HCT116 (cell line): ENCODE measurements at regions not wholly inside any gene's neighbourhood (a gene's known extent, or its start where the extent isn't known, plus 50 kb on each side); places are given as distances from the start of the nearest gene placed in this dataset.
"Not testable (repeated sequence)": the region's sequence is repeated elsewhere in the genome, so short reads cannot be mapped to it uniquely, and the experiment has no call there.

Experiments used
- ATF3 ChIP-seq: IDR thresholded peaks from 2 replicates; pipeline ENCODE4 v1.6.1; 2012
- CBX3 ChIP-seq: IDR thresholded peaks from 2 replicates; pipeline ENCODE4 v1.6.1; 2012; ENCODE audit warnings: low read depth
- CEBPB ChIP-seq: IDR thresholded peaks from 2 replicates; pipeline ENCODE4 v1.6.1; 2012; ENCODE audit warnings: low read depth
- CTCF ChIP-seq, 3 experiments: fragments of 200-600 bp in 1 of 3; sonication (generic) in 1 of 3; IDR thresholded peaks in 2 of 3; conservative IDR thresholded peaks in 1 of 3; 2 replicates each; pipeline ENCODE4 v1.5.1; 2012 to 2017; ENCODE audit warnings: low read depth in 2 of 3, low read length in 2 of 3, antibody characterized with exemption in 1 of 3, borderline replicate concordance in 1 of 3, control low read depth in 1 of 3, mild to moderate bottlenecking in 1 of 3, mixed read lengths in 1 of 3, mixed run types in 1 of 3, moderate library complexity in 1 of 3; ENCODE audit not compliant: insufficient read depth in 1 of 3
- JUND ChIP-seq: IDR thresholded peaks from 2 replicates; pipeline ENCODE4 v1.6.1; 2012
- MAX ChIP-seq: IDR thresholded peaks from 2 replicates; pipeline ENCODE4 v1.6.1; 2012
- POLR2A ChIP-seq: IDR thresholded peaks from 2 replicates; pipeline ENCODE4 v1.7.0; 2011; ENCODE audit warnings: borderline replicate concordance; ENCODE audit not compliant: insufficient read depth, insufficient read length; ENCODE audit errors: extremely low read depth

- TF ChIP-seq CTCF (IDR thresholded peaks at IDR 0.05 in 2 of 3, conservative IDR thresholded peaks at IDR 0.05 in 1 of 3; ENCODE audit: borderline replicate concordance in 1 of 3, insufficient read depth in 1 of 3, low read depth in 2 of 3, low read length in 2 of 3); CEBPB; CBX3; POLR2A; MAX; ATF3; JUND: not testable (repeated sequence)
Observed at GRCh38 chr20:30418378-30418777, 839.1 kb upstream of the DEFB115 start.
